HG03442 (cell line): ENCODE measurements at regions not wholly inside any gene's neighbourhood (a gene's known extent, or its start where the extent isn't known, plus 50 kb on each side); places are given as distances from the start of the nearest gene placed in this dataset.

ENCODE experiments used
- ATAC-seq: cut with Tn5 transposase; IDR thresholded peaks from one replicate; pipeline ENCODE4 v1.9.1; 2021; ENCODE audit warnings: mild to moderate bottlenecking, moderate library complexity; ENCODE audit not compliant: unreplicated experiment

DNA sequence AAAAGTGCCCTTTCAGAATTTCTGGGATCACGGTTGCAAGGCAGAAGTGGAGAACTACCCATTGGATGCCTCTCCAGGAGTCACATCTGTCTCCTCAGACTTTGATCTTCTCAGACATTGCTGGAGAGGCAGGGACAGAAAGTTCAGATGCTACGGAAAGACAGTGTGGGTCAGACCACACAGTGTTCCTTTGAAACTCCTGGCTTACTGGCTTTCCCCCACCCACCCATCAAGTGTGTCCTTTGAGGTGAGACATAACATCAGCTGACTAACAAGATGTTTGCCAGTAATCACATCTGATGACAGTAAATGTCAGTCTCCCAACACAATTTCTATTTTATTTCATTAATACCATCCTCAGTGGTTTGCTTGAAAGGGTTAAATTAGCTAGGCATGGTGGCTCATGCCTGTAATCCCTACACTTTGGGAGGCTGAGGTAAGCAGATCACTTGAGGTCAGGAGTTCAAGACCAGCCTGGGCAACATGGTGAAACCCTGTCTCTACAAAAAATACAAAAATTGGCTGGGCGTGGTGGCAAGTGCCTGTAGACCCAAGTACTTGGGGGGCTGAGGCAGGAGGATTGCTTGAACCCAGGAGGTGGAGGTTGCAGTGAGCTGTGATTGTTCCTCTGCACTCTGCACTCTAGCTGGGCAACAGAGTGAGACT is 67.2 kb upstream of the SNX9 start:
- peak; percentile 49 for ATAC-seq

DNA sequence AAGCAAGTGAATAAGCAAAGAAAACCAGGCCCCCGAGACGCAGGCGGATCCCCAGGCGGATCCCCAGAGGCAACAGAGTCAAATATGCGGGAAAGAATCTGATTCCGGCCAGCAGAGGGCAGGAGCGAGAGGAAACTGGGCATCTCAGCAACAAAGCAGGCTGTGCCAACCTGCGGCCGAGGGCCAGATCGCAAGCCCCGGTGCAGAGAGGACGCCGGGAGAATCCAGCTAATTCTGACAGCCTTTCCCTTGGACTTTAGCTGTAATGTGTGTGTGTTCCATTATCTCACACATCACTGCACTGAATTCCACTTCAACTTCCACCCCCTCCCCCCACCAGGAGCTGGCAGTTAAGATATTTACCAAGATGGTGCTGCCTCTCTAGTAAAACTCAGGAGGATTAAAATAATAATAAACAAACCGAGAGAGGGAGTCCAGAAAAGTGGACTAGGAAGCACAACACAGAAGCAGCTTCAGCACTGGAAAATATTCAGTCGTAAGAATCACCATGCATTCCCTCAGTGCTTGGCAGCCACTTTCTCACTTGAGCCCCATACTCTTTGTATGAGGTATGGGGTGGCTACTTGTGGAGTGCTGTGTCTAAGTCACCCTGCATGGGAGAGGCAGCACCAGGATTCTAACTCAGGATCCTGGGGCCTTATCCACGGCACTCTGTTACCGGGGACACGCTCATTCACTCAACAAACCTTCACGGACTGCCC is 66.2 kb upstream of the SNX9 start:
- no peak for ATAC-seq

DNA sequence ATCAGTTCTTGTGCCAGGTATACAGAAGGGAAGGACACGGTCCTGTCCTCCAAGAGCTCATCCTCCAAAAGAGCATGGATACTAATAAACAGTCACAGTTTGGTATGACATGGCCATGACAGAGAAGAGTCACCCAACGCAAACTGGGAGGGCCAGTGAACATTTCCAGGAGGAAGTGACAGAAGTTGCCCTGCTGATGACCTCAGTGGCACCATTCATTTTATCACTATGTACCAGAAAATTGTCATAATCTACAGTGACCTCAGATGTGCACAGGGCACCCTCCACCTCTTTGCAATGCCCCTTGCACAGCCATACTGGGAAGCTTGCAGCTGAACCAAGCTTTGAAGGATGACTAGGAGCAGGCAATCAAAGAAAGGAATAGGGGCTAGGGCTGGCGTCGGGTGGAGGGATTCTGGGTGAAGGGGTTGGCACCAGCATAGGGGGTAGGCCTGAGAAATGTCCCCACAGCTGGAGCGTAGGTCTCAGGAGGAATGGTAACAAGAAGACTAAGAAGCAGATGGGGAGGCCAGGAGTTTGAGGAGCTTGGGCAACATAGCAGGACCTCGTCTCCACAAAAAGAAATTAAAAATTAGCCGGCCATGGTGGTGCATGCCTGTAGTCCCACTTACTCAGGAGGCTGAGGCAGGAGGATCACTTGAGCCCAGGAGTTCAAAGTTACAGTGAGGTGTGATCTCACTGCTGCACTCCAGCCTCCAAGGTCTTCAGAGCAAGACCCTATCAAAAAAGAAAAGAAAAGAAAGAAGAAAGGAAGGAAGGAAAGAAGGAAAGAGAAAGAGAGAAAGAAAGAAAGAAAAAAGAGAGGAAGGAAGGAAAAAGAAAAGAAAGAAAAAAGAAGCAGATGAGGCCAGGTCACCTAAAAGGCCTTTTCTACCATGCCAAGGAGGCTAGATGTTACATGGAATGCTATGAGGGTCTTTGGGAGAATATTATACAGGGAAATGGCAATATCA is 65.3 kb upstream of the SNX9 start:
- no peak for ATAC-seq

DNA sequence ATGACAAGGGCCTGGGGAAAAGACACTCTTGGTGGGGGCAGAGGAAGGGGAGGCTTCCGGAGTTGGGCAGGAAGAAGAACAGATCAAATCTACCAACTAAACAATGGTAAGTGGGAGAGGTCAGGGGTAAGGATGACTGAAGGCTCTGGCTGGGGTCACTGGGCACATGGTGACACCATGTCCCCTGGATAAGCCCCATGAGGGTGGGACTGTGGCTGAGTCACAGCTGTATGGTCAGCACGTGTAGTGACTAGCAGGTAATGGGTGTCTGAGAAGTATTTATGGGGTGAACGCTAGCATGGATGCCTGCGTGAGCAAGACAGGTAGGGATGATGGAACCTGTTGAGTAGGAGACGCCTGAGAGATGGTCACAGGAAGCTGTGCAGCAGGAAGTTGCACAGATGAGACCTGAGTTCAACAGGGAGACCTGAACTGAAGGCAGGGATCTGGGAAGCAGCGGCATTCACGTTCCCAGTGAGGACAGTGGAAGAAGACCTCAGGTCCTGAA is 64.5 kb upstream of the SNX9 start:
- no peak for ATAC-seq

DNA sequence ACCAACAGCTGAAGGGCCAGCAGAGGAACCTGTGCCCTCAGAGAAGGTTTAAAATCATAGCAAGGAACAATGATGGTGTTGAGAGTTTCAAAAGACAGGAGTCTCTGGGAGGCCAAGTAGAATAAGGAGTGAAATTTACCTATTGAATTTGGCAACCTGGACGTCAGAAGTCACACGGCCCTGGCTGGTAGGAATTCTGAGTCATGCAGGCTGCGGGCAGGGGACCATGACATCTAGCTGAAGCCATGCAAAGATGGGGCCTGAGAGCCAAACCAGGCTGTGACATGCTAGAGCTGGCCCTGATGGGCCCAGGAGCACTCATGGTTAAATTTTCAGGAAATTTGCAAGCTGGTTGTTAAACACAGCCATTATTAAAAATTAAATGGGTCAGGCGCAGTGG is 64.0 kb upstream of the SNX9 start:
- no peak for ATAC-seq

DNA sequence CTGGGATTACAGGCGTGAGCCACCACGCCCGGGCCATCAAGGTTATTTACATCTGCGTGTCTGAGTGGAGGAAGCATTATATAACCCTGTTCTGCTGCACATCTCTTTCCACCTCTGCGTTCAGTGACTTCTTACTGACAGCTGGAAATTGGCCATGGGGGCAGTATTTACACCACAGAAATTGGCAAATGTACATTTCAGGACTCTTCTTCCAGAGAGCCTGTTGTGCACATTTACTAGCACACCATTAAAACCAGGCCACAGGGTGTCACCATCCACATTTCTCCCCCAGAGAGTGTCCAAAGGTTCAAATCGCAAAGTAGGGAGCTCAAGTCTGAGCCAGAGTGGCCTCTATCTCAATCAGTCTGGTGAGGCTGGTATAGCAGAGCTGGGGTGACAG is 62.9 kb upstream of the SNX9 start:
- no peak for ATAC-seq

DNA sequence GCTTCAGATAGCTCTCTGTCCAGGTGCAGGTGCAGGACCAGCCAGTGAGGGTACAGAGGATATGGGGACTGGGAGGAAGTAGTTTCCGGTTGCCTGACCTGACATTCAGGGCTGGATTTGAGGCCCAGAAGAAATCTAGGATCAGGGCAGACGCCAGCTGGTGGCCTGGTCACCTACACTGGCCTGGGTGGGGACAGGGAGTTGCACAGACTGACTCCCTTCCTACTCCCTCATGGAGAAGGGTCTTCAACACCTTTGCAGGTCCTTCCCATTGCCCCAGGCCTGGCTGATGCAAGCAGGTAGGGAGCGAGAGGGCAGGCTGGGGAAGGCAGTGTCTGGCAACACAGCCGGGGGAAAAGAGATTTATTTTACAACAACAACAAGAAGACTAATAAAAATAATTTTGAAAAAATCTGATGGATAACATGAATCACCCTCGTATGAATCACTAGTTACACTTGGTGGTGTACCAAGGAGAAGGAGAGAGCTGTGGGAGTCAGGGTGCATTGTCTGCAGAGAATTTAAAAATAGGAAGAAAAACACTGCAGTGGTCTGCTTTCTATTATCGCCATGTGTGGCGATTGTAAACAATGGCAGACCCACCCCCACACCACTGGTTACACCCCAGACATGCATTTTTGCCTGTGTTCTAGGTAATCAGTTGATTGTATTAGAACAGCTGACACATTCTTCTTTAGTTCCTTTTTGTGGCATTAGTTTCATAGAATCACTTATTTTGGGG is 62.3 kb upstream of the SNX9 start:
- peak; percentile 8 for ATAC-seq

DNA sequence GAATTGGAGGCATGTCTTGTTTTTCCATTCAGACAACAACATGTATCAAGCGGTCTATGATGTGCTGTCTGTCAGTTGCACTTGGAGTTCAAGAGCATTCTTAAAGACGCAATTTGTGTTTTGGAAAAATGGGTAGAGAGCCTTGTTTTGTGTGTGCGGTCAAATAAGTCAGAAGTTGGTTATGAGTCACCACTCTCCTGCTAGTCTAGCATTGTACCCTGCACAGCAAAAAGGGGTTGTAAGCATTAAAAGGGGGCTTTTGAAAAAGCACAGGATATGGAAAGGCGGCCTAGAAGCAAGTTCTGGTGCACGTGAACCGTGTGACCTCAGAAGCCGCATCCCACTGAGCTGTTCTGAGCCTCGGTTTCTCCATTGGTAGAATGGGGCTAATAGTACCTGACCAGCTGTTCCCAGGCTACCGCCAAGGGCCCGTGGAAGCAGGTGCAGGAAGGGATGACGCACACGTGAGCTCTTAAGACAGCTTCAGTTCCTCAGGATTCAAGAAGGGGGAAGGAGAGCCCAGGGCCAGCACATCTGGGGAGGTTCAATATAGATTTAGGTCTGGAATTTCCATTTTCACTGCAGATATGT is 61.6 kb upstream of the SNX9 start:
- peak; percentile 45 for ATAC-seq

DNA sequence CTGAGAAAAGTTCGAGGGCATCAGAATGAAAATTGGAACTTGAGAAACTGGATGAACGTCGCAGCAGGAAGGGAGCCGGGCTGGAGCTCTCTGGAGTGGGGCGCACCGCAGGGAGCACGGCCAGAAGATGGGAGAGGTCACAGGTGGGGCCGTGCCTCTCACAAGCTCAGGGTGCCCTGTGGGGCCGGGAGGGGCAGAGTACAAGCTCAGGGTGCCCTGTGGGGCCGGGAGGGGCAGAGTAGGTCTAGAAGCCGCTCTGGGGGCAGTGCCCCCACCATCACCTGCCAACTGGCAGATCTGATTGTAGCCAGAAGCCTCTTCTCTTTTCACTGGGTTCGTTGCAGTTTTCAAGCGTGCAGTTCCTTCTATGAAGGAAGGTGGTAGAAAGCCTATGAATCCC is 61.1 kb upstream of the SNX9 start:
- ATAC-seq: no peak

DNA sequence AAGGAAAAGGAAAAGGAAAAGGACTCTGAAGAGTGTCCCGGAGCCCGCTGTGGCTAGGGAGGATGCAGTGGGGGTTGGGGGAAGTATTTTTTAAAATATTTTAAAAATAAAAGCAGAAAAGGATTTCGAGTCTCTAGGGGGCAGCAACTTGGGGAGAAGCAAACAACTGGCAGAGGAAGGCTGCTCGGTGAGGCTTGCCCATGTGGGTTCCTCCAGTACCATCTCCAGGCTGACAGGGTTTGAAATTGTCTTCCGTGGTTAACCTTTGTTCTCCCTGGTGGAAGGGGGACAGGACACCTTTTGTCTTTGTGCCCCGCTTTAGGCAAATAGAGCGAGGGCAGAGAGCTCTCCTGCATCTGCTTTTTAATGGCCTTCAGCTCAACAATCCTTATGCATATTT is 60.4 kb upstream of the SNX9 start:
- ATAC-seq: no peak

DNA sequence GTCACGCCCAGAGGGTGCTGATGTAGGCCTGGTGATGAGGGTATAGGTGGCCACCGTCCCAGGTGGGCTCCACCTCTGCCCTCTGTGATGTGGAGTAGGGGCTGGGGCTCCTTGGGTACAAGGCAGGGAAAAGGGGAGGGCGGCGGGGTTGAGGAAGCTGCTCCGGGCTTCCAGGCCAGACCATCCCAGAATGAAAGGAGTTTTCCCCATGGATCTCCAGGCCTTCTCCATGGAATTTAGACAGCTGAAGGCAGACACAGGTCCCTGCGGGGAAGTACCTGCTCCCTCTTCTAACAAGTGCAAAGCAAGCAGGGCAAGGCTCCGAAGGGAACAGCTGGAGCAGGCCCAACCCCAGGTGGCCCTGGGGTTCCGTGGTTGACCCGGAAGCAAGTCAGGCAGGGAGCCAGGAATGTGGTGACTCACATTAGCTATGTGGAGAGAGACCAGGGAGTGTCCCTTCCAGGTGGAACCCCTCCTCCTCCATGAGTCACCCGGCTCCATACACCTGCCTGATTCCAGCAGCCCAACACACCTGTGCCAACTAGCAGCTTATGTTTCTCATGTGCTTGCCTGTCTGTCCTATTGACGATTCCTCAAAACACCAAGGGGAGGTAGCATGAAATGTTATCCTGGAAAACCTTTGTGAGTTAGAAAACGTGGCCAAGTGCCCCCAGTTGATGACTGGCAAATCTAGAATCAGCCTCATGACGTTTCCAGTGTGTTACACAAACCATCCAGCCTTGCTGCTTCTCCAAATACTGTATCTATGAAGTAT is 59.7 kb upstream of the SNX9 start:
- ATAC-seq: no peak

DNA sequence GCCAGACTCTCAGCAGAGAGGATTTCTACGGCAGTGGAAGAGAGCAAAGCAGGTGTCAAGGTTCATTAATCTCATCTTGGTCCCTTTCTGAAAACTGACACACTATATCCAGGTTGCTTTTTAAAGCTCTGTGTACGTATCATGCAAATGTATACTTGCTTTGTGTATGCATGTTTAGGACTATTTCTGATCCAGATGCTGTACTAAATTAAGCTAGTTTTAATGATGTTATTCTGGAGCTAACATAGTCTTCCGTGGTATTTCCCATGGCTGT is 59.2 kb upstream of the SNX9 start:
- ATAC-seq: peak; percentile 6

DNA sequence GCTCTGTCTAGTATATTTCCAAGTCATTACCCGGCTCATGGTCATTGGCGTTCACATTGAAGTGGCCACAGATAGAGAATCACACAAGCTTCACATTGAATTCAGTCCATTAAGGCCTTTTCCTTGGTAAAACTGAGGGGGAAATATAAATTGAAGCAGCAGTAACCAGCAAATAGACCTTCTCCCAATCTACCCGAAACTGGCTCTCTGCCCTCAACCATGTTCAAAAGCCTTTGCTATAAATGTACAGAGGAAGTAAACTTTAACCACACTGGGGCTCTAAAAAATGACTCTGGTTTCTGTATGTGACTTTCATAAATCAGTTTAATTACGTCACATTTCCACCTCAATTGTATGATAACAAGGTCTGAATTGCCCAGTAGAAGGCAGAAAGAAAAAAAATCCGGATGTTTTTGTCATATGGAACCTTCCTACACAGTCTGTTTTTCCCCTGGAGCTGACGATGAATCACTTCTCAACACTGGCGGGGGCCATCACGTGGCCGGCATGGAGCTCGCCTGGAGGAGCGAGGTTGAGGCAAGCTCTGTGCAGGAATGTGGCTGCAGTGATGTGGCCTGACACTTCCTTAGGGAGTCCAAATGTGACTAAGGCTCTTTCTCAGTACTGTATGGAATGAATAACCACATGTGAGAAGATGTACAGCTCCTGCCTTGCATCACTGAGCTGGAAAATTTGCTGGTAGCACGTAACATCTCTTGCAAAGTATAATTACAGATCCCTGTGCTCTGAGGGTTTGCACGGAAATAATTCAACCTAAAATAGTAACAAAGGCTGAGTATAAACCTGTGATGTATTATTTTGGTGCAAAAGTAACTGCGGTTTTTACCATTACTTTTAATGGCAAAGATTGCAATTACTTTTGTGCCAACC is 58.6 kb upstream of the SNX9 start:
- peak; percentile 48 for ATAC-seq

DNA sequence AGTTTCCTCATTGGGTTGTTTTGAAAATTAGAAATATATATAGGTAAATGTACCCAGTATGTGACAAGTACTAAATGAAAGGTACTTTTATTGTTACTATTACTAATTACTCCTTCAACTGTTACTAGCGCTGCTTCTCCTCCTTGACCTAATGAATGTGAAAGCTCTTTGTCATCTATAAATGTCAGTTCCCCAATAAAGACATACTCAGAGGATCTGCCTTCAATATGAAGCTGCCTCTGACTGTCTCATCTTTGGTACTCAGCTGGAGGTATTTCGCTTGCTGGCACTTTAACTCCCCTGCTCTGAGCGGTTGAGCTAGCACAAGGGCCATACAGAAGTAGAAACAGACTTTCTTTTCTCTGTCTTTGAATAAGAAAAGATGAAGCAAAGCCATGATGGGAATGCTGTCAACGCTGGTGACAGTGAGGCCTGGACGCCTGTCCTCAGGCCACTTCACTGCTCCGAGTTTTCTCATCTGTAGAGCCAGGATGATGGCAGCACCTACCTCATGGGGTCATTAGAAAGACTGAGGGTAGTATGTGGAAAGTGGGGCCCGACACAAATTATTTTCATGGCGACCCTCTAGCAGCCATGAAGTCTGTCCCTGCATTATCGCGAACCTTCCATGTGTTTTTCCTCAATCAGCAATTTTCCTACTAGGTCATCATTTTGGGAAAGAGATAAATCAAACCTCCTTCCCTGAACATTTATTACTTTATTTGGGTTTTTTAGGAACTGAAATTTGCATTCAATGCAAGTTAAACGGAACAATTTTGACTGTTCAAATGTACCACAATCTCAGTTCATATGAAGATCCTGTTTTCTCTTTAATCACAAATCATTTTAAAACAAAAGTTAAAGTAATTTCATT is 55.9 kb upstream of the SNX9 start:
- ATAC-seq: no peak

DNA sequence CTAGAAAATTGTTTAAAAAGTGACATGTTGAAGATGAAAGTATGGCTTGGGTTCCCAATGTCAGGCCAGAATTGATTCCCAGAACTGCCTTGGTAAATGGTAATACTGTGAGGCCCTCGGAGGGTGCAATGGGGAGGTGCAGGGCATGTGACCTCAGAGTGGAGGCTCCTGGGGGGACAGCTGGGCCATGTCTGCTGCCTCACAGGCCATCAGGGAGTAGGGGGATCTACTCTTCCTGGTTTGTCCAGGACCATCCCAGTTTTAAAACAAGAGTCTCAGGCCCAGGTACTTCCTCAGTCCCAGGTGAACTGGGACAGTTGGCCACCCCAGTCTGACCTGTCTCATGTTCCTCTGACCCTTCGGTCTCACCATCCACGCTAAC is 55.3 kb upstream of the SNX9 start:
- ATAC-seq: no peak

DNA sequence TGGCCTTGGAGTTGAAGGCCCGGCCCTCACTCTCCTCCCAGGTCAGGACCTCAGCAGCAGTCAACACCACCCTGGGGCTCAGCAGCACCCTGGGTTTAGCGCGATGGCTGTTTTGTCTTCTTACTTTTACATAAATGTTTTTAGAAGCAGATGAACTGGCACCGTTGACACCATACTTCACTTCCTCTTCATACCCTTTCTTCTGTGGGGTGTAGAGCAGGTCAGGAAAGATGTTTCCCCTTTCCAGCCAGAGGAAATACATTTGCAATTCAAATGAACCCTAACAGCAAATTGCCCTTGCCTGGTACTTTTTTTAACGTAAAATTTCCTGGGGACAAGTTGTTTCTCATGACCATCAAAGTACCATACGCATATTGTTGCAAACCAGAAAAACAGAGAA is 54.7 kb upstream of the SNX9 start:
- ATAC-seq: peak; percentile 26

DNA sequence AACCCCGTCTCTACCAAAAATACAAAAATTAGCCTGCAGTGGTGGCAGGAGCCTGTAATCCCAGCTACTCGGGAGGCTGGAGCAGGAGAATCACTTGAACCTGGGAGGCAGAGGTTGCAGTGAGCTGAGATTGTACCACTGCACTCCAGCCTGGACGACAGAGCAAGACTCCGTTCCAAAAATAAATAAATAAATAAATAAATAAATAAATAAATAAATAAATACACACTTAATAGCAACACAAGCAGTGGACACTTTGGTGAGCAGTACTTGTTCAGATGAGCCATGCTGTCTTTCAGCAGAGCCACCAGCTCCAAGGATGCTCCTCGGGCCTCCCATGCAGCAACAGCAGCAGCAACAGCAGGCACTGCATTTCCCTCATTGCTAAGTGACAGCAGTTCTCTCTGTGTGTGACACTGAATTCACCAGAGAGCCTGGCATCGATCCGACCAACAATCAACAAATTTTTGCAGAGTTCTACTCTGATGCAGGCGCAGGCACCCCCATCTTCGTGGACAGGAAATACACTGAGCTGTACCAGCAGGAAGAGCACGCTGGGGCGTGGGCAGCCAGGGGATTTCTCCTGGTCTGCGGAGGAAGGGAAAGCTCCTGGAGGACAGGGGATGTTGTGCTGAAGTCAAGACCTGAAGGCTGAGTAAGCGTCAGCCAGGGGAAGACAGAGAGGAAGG is 54.0 kb upstream of the SNX9 start:
- ATAC-seq: no peak
